Neural cell (in vitro differentiated cells): ENCODE measurements at regions not wholly inside any gene's neighbourhood (a gene's known extent, or its start where the extent isn't known, plus 50 kb on each side); places are given as distances from the start of the nearest gene placed in this dataset.

ENCODE experiments used
- CTCF ChIP-seq: fragments of 450-650 bp; IDR thresholded peaks from 2 replicates; pipeline ENCODE4 v1.5.1; 2014; ENCODE audit warnings: antibody characterized with exemption, mild to moderate bottlenecking, moderate library complexity; ENCODE audit not compliant: poor library complexity, severe bottlenecking
- EP300 ChIP-seq: fragments of 450-650 bp; conservative IDR thresholded peaks from 2 replicates; pipeline ENCODE4 v1.6.1; 2014; ENCODE audit warnings: antibody characterized with exemption, mild to moderate bottlenecking, moderate library complexity; ENCODE audit not compliant: poor library complexity, severe bottlenecking
- EZH2 ChIP-seq: fragments of 200-600, 300-800 bp; shearing (Covaris generic), sonication (generic); IDR thresholded peaks from 2 replicates; pipeline ENCODE4 v1.6.1; 2014; ENCODE audit warnings: antibody characterized with exemption, low read length, borderline replicate concordance, mild to moderate bottlenecking; ENCODE audit not compliant: insufficient read depth, poor library complexity, severe bottlenecking
- SMC3 ChIP-seq: fragments of 450-650 bp; conservative IDR thresholded peaks from 2 replicates; pipeline ENCODE4 v1.6.1; 2014; ENCODE audit warnings: antibody characterized with exemption, mild to moderate bottlenecking, moderate library complexity; ENCODE audit not compliant: poor library complexity

- TF ChIP-seq CTCF: no peak
- no peak for TF ChIP-seq EZH2
- no peak for TF ChIP-seq EP300
- TF ChIP-seq SMC3: no peak
Measured at GRCh38 chr13:61358599-61358998, 57.0 kb downstream of the PCDH20 start.
